Glutamatergic neuron (in vitro differentiated cells): ENCODE measurements at regions not wholly inside any gene's neighbourhood (a gene's known extent, or its start where the extent isn't known, plus 50 kb on each side); places are given as distances from the start of the nearest gene placed in this dataset.

ENCODE experiments used
- DNase-seq: peaks from one replicate; pipeline ENCODE4 v3.0.0; 2022
- H3K27ac Mint-ChIP-seq: one replicate; pipeline ENCODE4 v1.8.0; 2020; ENCODE audit warnings: mild to moderate bottlenecking, mixed read lengths, inconsistent platforms; ENCODE audit not compliant: unreplicated experiment
- H3K27me3 Mint-ChIP-seq: one replicate; pipeline ENCODE4 v1.8.0; 2020; ENCODE audit warnings: mild to moderate bottlenecking, moderate library complexity, mixed read lengths, inconsistent platforms; ENCODE audit not compliant: unreplicated experiment
- H3K36me3 Mint-ChIP-seq: one replicate; pipeline ENCODE4 v1.8.0; 2020; ENCODE audit warnings: mild to moderate bottlenecking, mixed read lengths, inconsistent platforms; ENCODE audit not compliant: unreplicated experiment
- H3K4me1 Mint-ChIP-seq: one replicate; pipeline ENCODE4 v1.8.0; 2020; ENCODE audit warnings: mild to moderate bottlenecking, low read depth, mixed read lengths, inconsistent platforms; ENCODE audit not compliant: unreplicated experiment
- H3K4me3 Mint-ChIP-seq: one replicate; pipeline ENCODE4 v1.8.0; 2020; ENCODE audit warnings: mild to moderate bottlenecking, mixed read lengths, inconsistent platforms; ENCODE audit not compliant: unreplicated experiment
- H3K9me3 Mint-ChIP-seq: one replicate; pipeline ENCODE4 v1.8.0; 2020; ENCODE audit warnings: mild to moderate bottlenecking, moderate library complexity, mixed read lengths, inconsistent platforms; ENCODE audit not compliant: unreplicated experiment
- CTCF ChIP-seq: fragments of 200-600 bp; sonication (generic); IDR thresholded peaks from one replicate; pipeline ENCODE4 v1.5.0; 2021; ENCODE audit not compliant: partially characterized antibody, unreplicated experiment

- DNase-seq = no peak
- H3K9me3 Mint-ChIP-seq = peaks cover 6% of the 10 kb centered on the region
- H3K27me3 Mint-ChIP-seq = peaks cover 2% of the 10 kb centered on the region
- TF ChIP-seq CTCF = no peak
- no peak overlapping the region for H3K4me3 Mint-ChIP-seq
- no peak overlapping the region for H3K27ac Mint-ChIP-seq
- H3K4me1 Mint-ChIP-seq = peaks cover 14% of the 10 kb centered on the region
- no peaks in the 10 kb centered on the region for H3K36me3 Mint-ChIP-seq
Measured at GRCh38 chr12:108394196-108394595, 55.1 kb upstream of the CMKLR1 start.

GRCh38 chr12:108392284-108392683 is 53.2 kb upstream of the CMKLR1 start:
- peak overlapping the region; percentile 31 for H3K27ac Mint-ChIP-seq
- no peak for TF ChIP-seq CTCF
- no peak overlapping the region for H3K4me3 Mint-ChIP-seq
- no peaks in the 10 kb centered on the region for H3K36me3 Mint-ChIP-seq
- peaks cover 2% of the 10 kb centered on the region for H3K27me3 Mint-ChIP-seq
- H3K9me3 Mint-ChIP-seq = peaks cover 8% of the 10 kb centered on the region
- H3K4me1 Mint-ChIP-seq = peaks cover 19% of the 10 kb centered on the region
- no peak for DNase-seq

- Mint-ChIP-seq H3K27ac (no peak overlapping the region), H3K4me1 (peaks cover 26% of the 10 kb centered on the region), H3K27me3 (peaks cover 2% of the 10 kb centered on the region), H3K36me3 (no peaks in the 10 kb centered on the region), H3K4me3 (no peak overlapping the region), H3K9me3 (peaks cover 8% of the 10 kb centered on the region)
- TF ChIP-seq CTCF = no peak
- no peak for DNase-seq
Measured at GRCh38 chr12:108390495-108391203, 51.5 kb upstream of the CMKLR1 start.

- H3K27me3 Mint-ChIP-seq = peaks cover 2% of the 10 kb centered on the region
Measured at GRCh38 chr12:108389544-108389943, 50.4 kb upstream of the CMKLR1 start.

More at GRCh38 chr12:108389544-108389943, 50.4 kb upstream of the CMKLR1 start:
- Mint-ChIP-seq H3K4me1 (peaks cover 29% of the 10 kb centered on the region), H3K27ac (no peak overlapping the region), H3K4me3 (no peak overlapping the region), H3K36me3 (peaks cover 9% of the 10 kb centered on the region), H3K9me3 (peaks cover 14% of the 10 kb centered on the region)
- no peak for TF ChIP-seq CTCF
- DNase-seq = no peak
